IPS-20b (cell line): ENCODE measurements at regions not wholly inside any gene's neighbourhood (a gene's known extent, or its start where the extent isn't known, plus 50 kb on each side); places are given as distances from the start of the nearest gene placed in this dataset.

Experiments
- H3K27ac ChIP-seq: one replicate; pipeline ENCODE4 v1.5.1; 2013; ENCODE audit warnings: low read length
- H3K27me3 ChIP-seq: 2 replicates; pipeline ENCODE4 v1.6.1; 2013; ENCODE audit warnings: mild to moderate bottlenecking, low read length, inconsistent platforms; ENCODE audit not compliant: insufficient read depth
- H3K36me3 ChIP-seq: 2 replicates; pipeline ENCODE4 v1.6.1; 2013; ENCODE audit warnings: low read depth, mild to moderate bottlenecking, inconsistent platforms, low read length, moderate library complexity; ENCODE audit not compliant: insufficient read depth
- H3K4me1 ChIP-seq: 2 replicates; pipeline ENCODE4 v1.6.1; 2013; ENCODE audit warnings: mild to moderate bottlenecking, control low read depth, inconsistent platforms, low read length, moderate library complexity; ENCODE audit not compliant: insufficient read depth
- H3K4me3 ChIP-seq: 2 replicates; pipeline ENCODE4 v1.5.1; 2013; ENCODE audit warnings: mild to moderate bottlenecking, low read length, inconsistent platforms
- H3K9ac ChIP-seq: 2 replicates; pipeline ENCODE4 v1.6.1; 2013; ENCODE audit warnings: low read depth, mild to moderate bottlenecking, inconsistent platforms, low read length, moderate library complexity
- H3K9me3 ChIP-seq: 2 replicates; pipeline ENCODE4 v1.6.1; 2013; ENCODE audit warnings: mild to moderate bottlenecking, low read depth, low read length, inconsistent platforms; ENCODE audit not compliant: insufficient read depth

GRCh38 chr16:9687737-9688319 is 494.4 kb downstream of the GRIN2A start:
- Histone ChIP-seq H3K27me3 (no peaks in the 10 kb centered on the region), H3K9ac (no peak overlapping the region), H3K27ac (no peak overlapping the region), H3K4me1 (peaks cover 5% of the 10 kb centered on the region; the same call in 1 of the 2 replicates), H3K36me3 (no peaks in the 10 kb centered on the region), H3K4me3 (no peak overlapping the region), H3K9me3 (peaks cover 9% of the 10 kb centered on the region; the same call in 1 of the 2 replicates)

- no peaks in the 10 kb centered on the region for H3K36me3 ChIP-seq
- no peak overlapping the region for H3K27ac ChIP-seq
- no peak overlapping the region for H3K9ac ChIP-seq
- H3K27me3 ChIP-seq: no peaks in the 10 kb centered on the region
- H3K9me3 ChIP-seq: no peaks in the 10 kb centered on the region
- H3K4me3 ChIP-seq: no peak overlapping the region
- no peaks in the 10 kb centered on the region for H3K4me1 ChIP-seq
Measured at GRCh38 chr16:9689597-9689996, 492.6 kb downstream of the GRIN2A start.

GRCh38 chr16:9695152-9695551 is 487.1 kb downstream of the GRIN2A start:
- Histone ChIP-seq H3K27me3 (no peaks in the 10 kb centered on the region), H3K9me3 (no peaks in the 10 kb centered on the region), H3K4me3 (no peak overlapping the region), H3K9ac (no peak overlapping the region), H3K4me1 (no peaks in the 10 kb centered on the region), H3K27ac (no peak overlapping the region), H3K36me3 (no peaks in the 10 kb centered on the region)
